ENCODE measurements at regions not wholly inside any gene's neighbourhood (a gene's known extent, or its start where the extent isn't known, plus 50 kb on each side); places are given as distances from the start of the nearest gene placed in this dataset.
A peak's percentile ranks its signal among the peaks of the same experiment; 100 is the strongest.

- H3K4me2 ChIP-seq (ENCODE audit: insufficient read depth, low read length), result no peak overlapping the region
- no peaks in the 10 kb centered on the region for H3K9me3 ChIP-seq (ENCODE audit: insufficient read depth, low read length, severe bottlenecking)
- H3K9ac ChIP-seq (ENCODE audit: low read depth, low read length), result no peak overlapping the region
- no peak overlapping the region for H3K27ac ChIP-seq (ENCODE audit: low read length)
- no peaks in the 10 kb centered on the region for H3K36me3 ChIP-seq (ENCODE audit: insufficient read depth, low read length)
- no peaks in the 10 kb centered on the region for H4K20me1 ChIP-seq (ENCODE audit: insufficient read depth, low read length)
- H3K4me1 ChIP-seq (ENCODE audit: insufficient read depth, low read length), result no peaks in the 10 kb centered on the region
- no peak overlapping the region for H2AFZ ChIP-seq (ENCODE audit: low read depth, low read length)
- ATAC-seq (ENCODE audit: insufficient read depth, low read depth) (no peak), DNase-seq (no peak)
- no peak overlapping the region for H3K4me3 ChIP-seq (ENCODE audit: low read depth in 1 of 2, low read length in 2 of 2)
- TF ChIP-seq CTCF (IDR thresholded peaks at IDR 0.05; ENCODE audit: borderline replicate concordance, extremely low read depth, low read length, poor library complexity, severe bottlenecking), result no peak
- no peak for TF ChIP-seq EZH2 (IDR thresholded peaks at IDR 0.05; ENCODE audit: borderline replicate concordance, low read depth, low read length, severe bottlenecking)
- no peaks in the 10 kb centered on the region for H3K79me2 ChIP-seq (ENCODE audit: insufficient read depth, low read length)
- no peaks in the 10 kb centered on the region for H3K27me3 ChIP-seq (ENCODE audit: insufficient read depth, low read length, poor library complexity)
Measured at GRCh38 chr5:101123363-101123762, 220.3 kb upstream of the ST8SIA4 start.

- H3K4me1 ChIP-seq (ENCODE audit: insufficient read depth, low read length), result no peaks in the 10 kb centered on the region
- DNase-seq, result no peak
- H4K20me1 ChIP-seq (ENCODE audit: insufficient read depth, low read length), result no peaks in the 10 kb centered on the region
Measured at GRCh38 chr5:101112645-101113044, 209.6 kb upstream of the ST8SIA4 start.

GRCh38 chr5:101103874-101104273 lies 200.8 kb upstream of the ST8SIA4 start:
- DNase-seq, result no peak
- peaks cover 8% of the 10 kb centered on the region for H3K4me1 ChIP-seq (ENCODE audit: insufficient read depth, low read length)
- no peak overlapping the region for H3K4me3 ChIP-seq (ENCODE audit: low read depth in 1 of 2, low read length in 2 of 2)
- no peak overlapping the region for H3K9ac ChIP-seq (ENCODE audit: low read depth, low read length)
- TF ChIP-seq EZH2 (IDR thresholded peaks at IDR 0.05; ENCODE audit: borderline replicate concordance, low read depth, low read length, severe bottlenecking) (no peak), CTCF (IDR thresholded peaks at IDR 0.05; ENCODE audit: borderline replicate concordance, extremely low read depth, low read length, poor library complexity, severe bottlenecking) (no peak)
- no peaks in the 10 kb centered on the region for H3K79me2 ChIP-seq (ENCODE audit: insufficient read depth, low read length)
- no peaks in the 10 kb centered on the region for H3K36me3 ChIP-seq (ENCODE audit: insufficient read depth, low read length)
- no peak overlapping the region for H3K4me2 ChIP-seq (ENCODE audit: insufficient read depth, low read length)
- no peaks in the 10 kb centered on the region for H4K20me1 ChIP-seq (ENCODE audit: insufficient read depth, low read length)
- H3K9me3 ChIP-seq (ENCODE audit: insufficient read depth, low read length, severe bottlenecking), result no peaks in the 10 kb centered on the region
- no peaks in the 10 kb centered on the region for H3K27me3 ChIP-seq (ENCODE audit: insufficient read depth, low read length, poor library complexity)
- no peak overlapping the region for H2AFZ ChIP-seq (ENCODE audit: low read depth, low read length)
- no peak overlapping the region for H3K27ac ChIP-seq (ENCODE audit: low read length)
- ATAC-seq (ENCODE audit: insufficient read depth, low read depth), result no peak

More at GRCh38 chr5:101112645-101113044, 209.6 kb upstream of the ST8SIA4 start:
- TF ChIP-seq EZH2 (IDR thresholded peaks at IDR 0.05; ENCODE audit: borderline replicate concordance, low read depth, low read length, severe bottlenecking) (no peak), CTCF (IDR thresholded peaks at IDR 0.05; ENCODE audit: borderline replicate concordance, extremely low read depth, low read length, poor library complexity, severe bottlenecking) (no peak)
- no peak overlapping the region for H3K4me3 ChIP-seq (ENCODE audit: low read depth in 1 of 2, low read length in 2 of 2)
- H3K36me3 ChIP-seq (ENCODE audit: insufficient read depth, low read length), result no peaks in the 10 kb centered on the region
- no peak for ATAC-seq (ENCODE audit: insufficient read depth, low read depth)
- H3K27ac ChIP-seq (ENCODE audit: low read length), result no peak overlapping the region
- no peak overlapping the region for H3K9ac ChIP-seq (ENCODE audit: low read depth, low read length)
- H2AFZ ChIP-seq (ENCODE audit: low read depth, low read length), result no peak overlapping the region
- no peak overlapping the region for H3K4me2 ChIP-seq (ENCODE audit: insufficient read depth, low read length)
- H3K9me3 ChIP-seq (ENCODE audit: insufficient read depth, low read length, severe bottlenecking), result no peaks in the 10 kb centered on the region
- H3K27me3 ChIP-seq (ENCODE audit: insufficient read depth, low read length, poor library complexity), result no peaks in the 10 kb centered on the region
- no peaks in the 10 kb centered on the region for H3K79me2 ChIP-seq (ENCODE audit: insufficient read depth, low read length)

GRCh38 chr5:101102506-101102905 lies 199.4 kb upstream of the ST8SIA4 start:
- Histone ChIP-seq H3K36me3 (ENCODE audit: insufficient read depth, low read length) (no peaks in the 10 kb centered on the region), H3K9ac (ENCODE audit: low read depth, low read length) (no peak overlapping the region), H3K4me3 (ENCODE audit: low read depth in 1 of 2, low read length in 2 of 2) (no peak overlapping the region), H2AFZ (ENCODE audit: low read depth, low read length) (no peak overlapping the region), H3K79me2 (ENCODE audit: insufficient read depth, low read length) (no peaks in the 10 kb centered on the region), H3K27ac (ENCODE audit: low read length) (no peak overlapping the region), H4K20me1 (ENCODE audit: insufficient read depth, low read length) (no peaks in the 10 kb centered on the region), H3K9me3 (ENCODE audit: insufficient read depth, low read length, severe bottlenecking) (no peaks in the 10 kb centered on the region), H3K4me1 (ENCODE audit: insufficient read depth, low read length) (peaks cover 8% of the 10 kb centered on the region), H3K4me2 (ENCODE audit: insufficient read depth, low read length) (no peak overlapping the region), H3K27me3 (ENCODE audit: insufficient read depth, low read length, poor library complexity) (no peaks in the 10 kb centered on the region)
- peak; percentile 70; the same call in 2 of the 3 replicates for ATAC-seq (ENCODE audit: insufficient read depth, low read depth)
- DNase-seq, result no peak
- TF ChIP-seq CTCF (IDR thresholded peaks at IDR 0.05; ENCODE audit: borderline replicate concordance, extremely low read depth, low read length, poor library complexity, severe bottlenecking) (no peak), EZH2 (IDR thresholded peaks at IDR 0.05; ENCODE audit: borderline replicate concordance, low read depth, low read length, severe bottlenecking) (no peak)

Measured in DND-41 (cell line).